ENCODE measurements at regions not wholly inside any gene's neighbourhood (a gene's known extent, or its start where the extent isn't known, plus 50 kb on each side); places are given as distances from the start of the nearest gene placed in this dataset.

- no peak for ATAC-seq
- intact Hi-C loops (cut with DNase I), result no loop called here
- no peak for DNase-seq
Observed at GRCh38 chr4:37742149-37742548, 56.0 kb upstream of the RELL1 start.

GRCh38 chr4:37741564-37741963 is 55.4 kb upstream of the RELL1 start:
- intact Hi-C loops (cut with DNase I), result no loop called here
- DNase-seq (no peak), ATAC-seq (no peak)

DNA sequence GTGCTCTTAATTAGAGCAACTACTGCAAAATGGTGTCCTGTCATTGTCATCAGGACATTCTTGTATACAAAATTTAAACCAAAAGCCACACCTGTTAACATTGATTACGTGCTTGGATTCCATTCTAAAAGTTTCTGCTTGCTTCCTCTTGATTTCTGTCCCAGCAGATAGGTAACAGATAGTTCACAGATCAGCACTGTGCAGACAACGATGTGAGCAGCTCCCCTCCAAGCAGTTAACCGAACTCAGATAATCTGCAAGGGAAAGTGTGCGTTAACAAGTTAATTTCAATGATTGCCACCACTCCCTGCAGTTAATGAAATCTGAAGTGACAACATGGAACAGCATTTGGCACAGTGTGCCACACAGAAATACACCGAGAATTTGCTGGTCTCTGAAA is 54.4 kb upstream of the RELL1 start:
- DNase-seq (no peak), ATAC-seq (no peak)
- intact Hi-C loops (cut with DNase I), result no loop called here

DNA sequence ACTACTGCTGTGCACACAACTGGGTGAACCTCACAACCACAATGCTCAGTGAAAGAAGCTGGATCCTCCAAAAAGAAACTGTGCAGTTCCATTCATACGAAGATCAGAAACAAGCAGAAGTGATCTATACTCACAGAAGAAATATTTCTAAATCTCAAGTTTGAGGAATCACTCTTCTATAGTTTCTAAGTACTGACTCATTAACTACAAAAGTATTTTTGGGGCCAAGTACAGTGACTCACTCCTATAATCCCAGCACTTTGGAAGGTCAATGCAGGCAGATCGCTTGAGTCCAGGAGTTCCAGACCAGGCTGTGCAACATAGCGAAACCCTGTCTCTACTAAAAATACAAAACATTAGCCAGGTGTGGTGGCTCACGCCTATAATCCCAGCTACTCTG is 51.3 kb upstream of the RELL1 start:
- ATAC-seq (no peak), DNase-seq (no peak)
- intact Hi-C loops (cut with DNase I), result no loop called here

Data from left cardiac atrium (tissue), 4 donors.